ENCODE measurements at regions not wholly inside any gene's neighbourhood (a gene's known extent, or its start where the extent isn't known, plus 50 kb on each side); places are given as distances from the start of the nearest gene placed in this dataset.

- DNase-seq, result no peak
These were observed 89.2 kb upstream of the SPATS2L start for GRCh38 chr2:200217320-200217719.

- no peak for DNase-seq
These were observed 87.8 kb upstream of the SPATS2L start for GRCh38 chr2:200218645-200219044.

- DNase-seq, result no peak
These were observed 87.0 kb upstream of the SPATS2L start for GRCh38 chr2:200219309-200220113.

DNA sequence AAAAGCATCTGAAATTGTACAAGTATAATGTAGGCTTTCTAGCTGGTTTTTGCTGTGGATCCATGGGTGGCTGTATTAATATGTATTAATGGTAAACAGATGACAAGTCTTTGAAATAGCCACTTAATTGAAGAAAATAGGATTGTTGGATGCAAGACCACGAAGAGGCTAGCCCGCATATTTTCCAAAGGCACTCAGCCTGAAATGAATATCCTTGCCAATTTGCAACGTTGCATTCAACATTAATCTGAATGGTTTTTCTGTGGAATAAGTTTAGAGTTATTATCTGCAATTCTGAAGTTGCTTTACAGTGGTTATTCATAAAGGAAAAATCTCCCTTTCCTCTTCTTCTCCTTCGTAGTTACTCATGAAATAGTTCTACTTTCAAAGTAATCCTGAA, 86.2 kb upstream of the SPATS2L start:
- no peak for DNase-seq

DNA sequence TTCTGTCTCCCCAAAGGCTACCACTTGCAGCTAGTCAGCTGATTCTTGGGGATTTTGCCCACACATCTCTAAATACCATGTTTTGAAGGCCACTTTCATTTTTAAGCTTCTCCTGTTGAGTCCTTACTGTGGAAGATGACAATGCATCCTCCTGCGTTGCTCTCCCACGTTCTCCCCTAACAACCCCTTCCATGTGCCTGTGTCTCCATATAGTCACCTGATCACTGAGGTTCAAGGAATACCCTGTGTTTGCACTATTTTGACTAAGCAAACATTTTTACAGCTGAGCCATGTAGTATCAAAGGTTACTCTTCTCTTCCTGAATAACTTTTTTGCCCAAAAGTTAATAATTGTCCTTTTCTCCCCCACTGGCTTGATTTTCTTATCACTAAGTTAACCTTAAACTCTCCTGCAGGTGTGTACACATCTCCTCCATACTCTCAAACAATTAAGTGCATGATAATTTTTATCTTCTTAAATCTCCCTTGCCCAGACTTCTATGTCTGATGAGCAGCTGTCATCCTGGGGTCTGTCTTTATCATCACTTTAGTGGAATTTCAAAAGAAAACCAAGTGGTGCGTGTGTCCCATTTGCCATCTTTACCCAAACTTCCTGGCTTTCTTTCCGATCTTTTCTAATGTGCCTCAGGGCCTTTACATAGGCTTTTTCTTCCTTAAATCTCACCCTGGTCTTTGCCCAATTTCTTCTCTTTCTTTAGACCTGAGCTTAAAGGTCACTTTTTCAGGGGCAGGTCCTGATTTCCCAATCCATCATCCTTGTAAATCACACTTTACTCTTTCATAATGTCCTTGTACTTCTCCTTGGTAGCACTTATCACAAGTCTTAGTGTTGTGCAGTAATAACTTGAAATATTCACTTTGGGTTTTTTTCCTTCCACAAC, 85.2 kb upstream of the SPATS2L start:
- no peak for DNase-seq

- no peak for DNase-seq
These were observed 83.7 kb upstream of the SPATS2L start for GRCh38 chr2:200222791-200223190.

GRCh38 chr2:200223205-200223784, 83.2 kb upstream of the SPATS2L start:
- no peak for DNase-seq

DNA sequence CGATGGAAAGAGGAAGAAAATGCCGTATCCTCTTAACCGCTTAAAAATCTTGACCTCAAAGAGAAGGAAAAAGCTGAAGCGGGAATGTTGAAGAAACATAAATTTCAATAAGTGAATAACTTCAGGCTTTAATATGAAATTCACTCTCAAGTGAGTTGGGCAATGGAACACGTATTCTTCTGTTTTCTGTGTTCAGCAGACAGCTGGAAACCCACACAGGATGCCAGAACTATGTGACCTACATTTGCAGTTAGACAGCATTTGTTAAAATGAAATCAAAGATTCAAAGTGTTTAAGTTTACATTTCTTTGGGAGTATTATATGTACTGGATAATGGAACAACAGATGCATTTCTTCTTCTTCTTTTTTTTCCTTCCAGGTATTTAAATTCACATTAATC, 80.5 kb upstream of the SPATS2L start:
- no peak for DNase-seq

- DNase-seq, result peak; percentile 23
These were observed 79.8 kb upstream of the SPATS2L start for GRCh38 chr2:200226451-200227426.

GRCh38 chr2:200230716-200231115, 75.8 kb upstream of the SPATS2L start:
- no peak for DNase-seq

DNA sequence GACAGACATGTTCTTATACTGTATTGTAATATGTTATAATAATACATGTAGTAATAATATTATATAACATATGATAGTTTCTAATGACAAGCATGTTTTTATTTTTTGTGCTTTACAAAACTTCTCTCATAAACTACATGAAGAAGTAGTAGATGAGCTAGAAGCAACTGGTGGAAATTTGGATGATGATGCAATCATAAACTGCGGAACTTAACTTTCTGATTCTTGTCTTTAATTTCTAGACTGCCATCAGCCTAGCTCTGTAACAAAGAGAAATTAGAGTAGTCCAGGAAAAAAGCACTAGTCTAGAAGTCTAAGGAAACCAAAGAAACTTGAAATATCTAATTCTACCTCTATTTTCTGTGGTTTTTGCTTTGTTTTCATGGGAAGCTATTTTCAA, 71.0 kb upstream of the SPATS2L start:
- DNase-seq, result no peak

DNA sequence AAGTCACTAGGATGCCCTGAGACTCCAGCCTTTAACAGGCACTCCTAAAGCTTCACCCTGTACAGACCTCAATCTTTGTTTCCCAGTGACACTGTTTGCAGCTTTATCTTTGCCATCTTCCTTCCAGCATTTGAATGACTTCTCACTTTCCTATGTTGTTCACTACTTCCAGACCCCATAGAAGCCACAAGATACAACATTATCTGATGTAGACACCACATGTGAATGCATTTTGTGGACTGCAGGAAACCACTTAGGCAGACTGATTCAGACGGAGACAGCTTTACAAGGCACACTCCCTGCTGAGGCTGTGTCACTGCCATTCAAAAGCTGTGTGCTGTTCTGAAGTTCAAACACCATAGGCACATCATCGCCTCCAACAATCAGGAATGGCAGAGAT, 67.3 kb upstream of the SPATS2L start:
- no peak for DNase-seq

DNA sequence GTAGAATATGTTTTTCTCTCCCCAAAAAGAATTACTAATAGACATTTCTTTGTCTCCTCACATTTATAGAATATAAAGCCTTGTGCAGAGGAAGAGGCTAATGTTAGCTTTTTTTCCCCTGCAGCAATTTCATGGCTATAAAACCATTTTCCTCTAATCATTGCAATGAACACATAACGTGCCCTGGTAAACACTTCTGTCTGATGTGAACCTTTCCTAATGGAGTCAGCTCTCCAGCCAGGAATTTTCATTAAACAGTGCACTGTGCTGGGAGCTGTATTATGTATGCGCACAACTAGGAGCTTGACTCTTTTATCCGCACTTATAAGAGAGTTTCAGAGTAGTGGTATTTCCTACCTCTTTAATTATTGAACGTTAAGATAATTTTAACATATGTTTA, 63.9 kb upstream of the SPATS2L start:
- no peak for DNase-seq

- DNase-seq, result no peak
These were observed 63.1 kb upstream of the SPATS2L start for GRCh38 chr2:200243441-200243840.

DNA sequence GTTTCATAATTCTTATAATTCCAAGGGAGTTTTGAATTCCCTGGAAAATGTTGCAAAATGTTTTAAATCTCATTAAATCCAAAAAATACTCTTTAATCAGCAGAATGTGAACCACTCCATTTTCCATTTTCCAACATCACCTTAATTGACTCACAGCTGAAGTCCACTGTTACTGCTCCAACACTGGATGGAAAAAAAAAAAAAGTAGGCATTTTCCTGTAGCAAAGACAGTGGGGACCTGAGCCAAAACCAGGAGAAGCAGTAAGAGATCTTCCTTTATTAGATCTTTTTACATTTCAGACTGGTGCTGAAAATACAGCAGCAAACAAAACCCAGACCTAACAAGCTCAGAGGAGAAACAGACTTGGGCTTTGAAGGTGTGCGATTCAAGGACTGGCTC, 62.4 kb upstream of the SPATS2L start:
- no peak for DNase-seq

- DNase-seq, result no peak
These were observed 59.0 kb upstream of the SPATS2L start for GRCh38 chr2:200247494-200247893.

DNA sequence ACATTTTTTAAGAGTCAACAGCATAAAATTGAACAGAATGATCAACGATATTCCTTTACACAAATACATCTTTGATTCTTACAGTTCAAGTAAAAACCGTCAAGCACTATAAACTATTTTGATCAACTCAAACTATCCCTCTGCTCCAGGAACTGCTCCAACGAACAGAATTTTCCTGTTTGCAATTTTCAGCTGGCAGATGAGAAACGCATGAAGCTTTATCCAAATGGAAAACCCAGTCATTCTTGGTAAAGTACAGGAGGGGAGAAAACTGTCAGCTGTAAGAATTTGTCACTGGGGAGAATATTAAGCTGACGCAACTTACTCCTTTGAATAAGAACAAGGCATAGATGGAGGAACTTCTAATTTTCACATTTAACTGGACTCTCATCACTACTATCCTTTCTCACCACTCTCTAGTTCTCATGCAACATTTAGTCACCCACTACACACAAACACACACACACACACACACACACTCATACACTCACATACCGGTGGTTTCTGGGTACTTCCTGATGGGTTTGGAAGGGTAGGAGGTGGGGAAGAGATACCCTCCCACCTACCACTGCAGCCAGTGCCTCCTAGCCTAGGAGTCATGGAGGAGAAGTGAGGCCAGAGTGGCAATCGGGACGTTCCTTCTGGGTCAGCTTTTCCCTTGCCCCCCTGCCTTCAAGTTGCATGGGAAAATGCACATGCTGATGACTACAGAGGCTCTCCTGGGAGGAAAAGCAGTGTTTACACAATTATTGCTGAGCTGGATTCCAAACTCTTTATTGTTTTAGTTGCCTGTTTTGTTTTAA, 54.0 kb upstream of the SPATS2L start:
- no peak for DNase-seq

DNA sequence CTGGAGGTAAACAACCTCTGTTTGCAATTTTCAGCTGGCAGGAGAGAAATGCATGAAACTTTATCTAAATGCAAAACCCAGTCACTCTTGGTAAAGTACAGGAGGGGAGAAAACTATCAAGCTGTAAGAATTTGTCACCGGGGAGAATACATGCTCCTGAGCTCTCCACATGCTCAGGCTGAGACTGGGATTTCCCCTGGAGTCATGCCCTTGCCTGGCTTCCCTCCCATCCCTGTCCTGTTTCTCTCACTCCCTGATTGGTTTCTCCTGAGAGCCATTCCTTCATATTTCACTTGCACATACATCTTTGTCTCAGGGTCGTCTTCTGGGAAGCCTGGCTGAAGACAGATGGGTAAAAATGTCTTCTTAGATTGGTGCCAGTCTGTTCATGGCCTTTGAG, 52.9 kb upstream of the SPATS2L start:
- DNase-seq, result no peak

DNA sequence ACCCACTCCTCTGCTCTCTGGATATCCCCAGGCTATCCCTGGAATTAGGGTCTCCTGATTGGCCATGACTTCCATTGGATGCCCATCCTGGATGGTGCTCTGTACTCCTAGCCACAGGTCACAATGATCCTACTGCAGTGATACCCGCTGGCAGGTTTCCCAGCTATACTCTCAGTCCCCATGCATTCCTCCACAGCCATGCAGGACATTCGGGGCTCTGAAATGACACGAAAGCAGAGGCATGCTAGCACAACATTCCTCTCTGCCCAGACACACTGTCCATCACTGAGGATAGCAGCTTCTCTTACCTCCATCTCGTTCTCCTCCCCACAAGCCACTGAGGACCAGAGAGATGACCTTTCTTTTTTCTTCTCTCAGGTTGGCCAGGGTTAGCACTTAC, 51.7 kb upstream of the SPATS2L start:
- no peak for DNase-seq

DNA sequence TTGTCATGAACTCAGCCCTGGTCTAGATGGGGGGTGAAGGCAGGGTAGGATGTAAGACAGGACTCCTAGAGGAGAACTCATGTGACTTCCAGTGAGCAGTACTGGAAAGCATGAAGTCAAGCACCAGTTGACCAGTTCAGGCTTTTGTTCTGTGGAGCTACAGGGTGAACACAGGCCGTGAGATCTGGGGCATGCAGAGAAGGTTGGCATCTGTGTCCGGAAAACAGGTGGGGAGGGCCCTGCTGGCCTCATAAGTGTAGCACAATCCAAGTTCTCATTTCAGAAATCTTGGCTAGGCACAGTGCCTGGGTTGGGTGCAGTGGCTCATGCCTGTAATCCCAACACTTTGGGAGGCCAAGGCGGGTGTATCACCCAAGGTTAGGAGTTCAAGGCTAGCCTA, 50.9 kb upstream of the SPATS2L start:
- no peak for DNase-seq
